Effector memory CD8-positive, alpha-beta T cell (primary cell): ENCODE measurements at regions not wholly inside any gene's neighbourhood (a gene's known extent, or its start where the extent isn't known, plus 50 kb on each side); places are given as distances from the start of the nearest gene placed in this dataset.
"Not testable (repeated sequence)": the region's sequence is repeated elsewhere in the genome, so short reads cannot be mapped to it uniquely, and the experiment has no call there.

Experiments
- ATAC-seq: fragments of 150-1000 bp; cut with Tn5 transposase; replicated peaks from 2 replicates; pipeline ENCODE4 v1.10.0; 2021; ENCODE audit warnings: mild to moderate bottlenecking, moderate library complexity
- DNase-seq, 3 experiments: peaks; one replicate each; pipeline ENCODE4 v3.0.0; 2021
- H3K27ac Mint-ChIP-seq, 2 donors: one replicate each; pipeline ENCODE4 v1.8.0; 2022; ENCODE audit warnings: mild to moderate bottlenecking in 2 of 2, mixed read lengths in 2 of 2, moderate library complexity in 2 of 2
- H3K27me3 Mint-ChIP-seq, 2 donors: one replicate each; pipeline ENCODE4 v1.8.0; 2022; ENCODE audit warnings: mixed read lengths in 2 of 2
- H3K36me3 Mint-ChIP-seq: one replicate; pipeline ENCODE4 v1.8.0; 2022; ENCODE audit warnings: mild to moderate bottlenecking, moderate library complexity, mixed read lengths; ENCODE audit not compliant: insufficient read depth
- H3K4me1 Mint-ChIP-seq, 2 donors: one replicate each; pipeline ENCODE4 v1.8.0; 2022; ENCODE audit warnings: low read depth in 2 of 2, mixed read lengths in 2 of 2
- H3K4me3 Mint-ChIP-seq, 2 donors: one replicate each; pipeline ENCODE4 v1.8.0; 2022; ENCODE audit warnings: mild to moderate bottlenecking in 2 of 2, mixed read lengths in 2 of 2, moderate library complexity in 2 of 2
- H3K9me3 Mint-ChIP-seq, 2 donors: one replicate each; pipeline ENCODE4 v1.8.0; 2022; ENCODE audit warnings: mixed read lengths in 2 of 2

GRCh38 chr6:14388371-14388770 is 270.8 kb downstream of the CD83 start:
- Mint-ChIP-seq H3K27me3 (no peaks in the 10 kb centered on the region), H3K4me3 (no peak overlapping the region), H3K36me3 (no peaks in the 10 kb centered on the region), H3K9me3 (no peaks in the 10 kb centered on the region), H3K27ac (no peak overlapping the region), H3K4me1 (no peaks in the 10 kb centered on the region)
- DNase-seq, result no peak
- ATAC-seq, result no peak

DNA sequence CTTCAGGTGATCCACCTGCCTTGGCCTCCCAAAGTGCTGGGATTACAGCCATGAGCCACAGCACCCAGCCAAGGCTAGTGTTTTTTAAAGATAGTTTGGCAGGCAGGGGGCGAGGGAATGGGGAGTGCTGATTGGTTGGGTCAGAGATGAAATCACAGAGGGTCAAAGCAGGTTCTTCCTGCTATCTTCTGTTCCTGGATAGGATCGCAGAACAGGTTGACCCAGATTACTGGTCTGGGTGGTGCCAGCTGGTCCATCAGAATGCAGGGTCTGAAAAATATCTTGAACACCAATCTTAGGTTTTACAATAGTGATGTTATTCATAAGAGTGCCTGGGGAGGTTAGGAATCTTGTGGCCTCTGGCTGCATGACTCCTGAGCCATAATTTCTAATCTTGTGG is 272.2 kb downstream of the CD83 start:
- not testable (repeated sequence) for H3K4me1 Mint-ChIP-seq, DNase-seq, H3K36me3 Mint-ChIP-seq, H3K4me3 Mint-ChIP-seq, H3K27ac Mint-ChIP-seq, H3K27me3 Mint-ChIP-seq, H3K9me3 Mint-ChIP-seq, ATAC-seq

GRCh38 chr6:14390805-14391204 is 273.2 kb downstream of the CD83 start:
- Mint-ChIP-seq H3K4me1 (no peaks in the 10 kb centered on the region), H3K27me3 (peaks cover 0 to 6% of the 10 kb centered on the region in 2 donors), H3K36me3 (no peaks in the 10 kb centered on the region), H3K9me3 (no peaks in the 10 kb centered on the region), H3K27ac (no peak overlapping the region), H3K4me3 (no peak overlapping the region)
- ATAC-seq (no peak), DNase-seq (no peak)

DNA sequence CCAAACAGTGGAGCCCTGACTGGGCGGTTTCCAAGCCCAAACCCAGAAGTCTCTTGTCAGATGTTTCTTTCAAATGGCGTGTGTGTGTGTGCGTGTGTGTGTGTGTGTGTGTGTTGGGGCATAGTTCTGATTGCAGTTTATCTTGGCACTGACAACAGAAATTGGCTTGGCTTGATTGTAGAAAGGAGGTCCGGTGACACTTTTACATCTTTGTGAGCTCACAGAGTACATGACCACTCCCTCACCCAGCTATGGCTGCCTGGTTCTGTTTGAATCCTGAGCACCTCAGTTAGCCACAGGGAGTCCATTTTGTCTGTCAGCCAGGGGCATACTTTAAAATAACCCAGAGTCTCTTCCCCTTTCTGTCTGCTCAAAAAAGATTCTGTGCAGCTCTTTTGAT is 276.3 kb downstream of the CD83 start:
- no peaks in the 10 kb centered on the region for H3K9me3 Mint-ChIP-seq
- H3K36me3 Mint-ChIP-seq, result no peaks in the 10 kb centered on the region
- H3K27ac Mint-ChIP-seq, result no peak overlapping the region
- ATAC-seq, result no peak
- no peak for DNase-seq
- no peaks in the 10 kb centered on the region for H3K4me1 Mint-ChIP-seq
- peaks cover 12 to 20% of the 10 kb centered on the region in 2 donors for H3K27me3 Mint-ChIP-seq
- H3K4me3 Mint-ChIP-seq, result no peak overlapping the region

DNA sequence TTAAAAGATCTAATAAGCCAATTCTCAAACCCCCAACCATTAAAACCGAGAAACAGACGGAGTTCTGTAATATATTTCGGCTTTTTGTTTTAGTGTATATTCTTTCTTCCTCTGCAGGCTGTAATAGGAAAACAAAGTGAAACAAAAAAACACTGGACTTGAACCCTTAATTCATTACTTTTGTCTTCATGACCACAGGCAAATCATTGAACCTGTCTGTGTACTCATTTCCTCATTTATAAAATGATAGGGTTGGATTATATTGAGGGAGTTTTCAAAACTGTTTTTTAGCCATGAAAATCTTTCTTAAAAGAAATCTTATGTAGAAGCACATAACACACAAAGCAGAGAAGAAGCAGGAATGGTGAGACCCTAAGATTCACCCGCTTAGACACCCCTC is 278.8 kb downstream of the CD83 start:
- Mint-ChIP-seq H3K36me3 (no peaks in the 10 kb centered on the region), H3K9me3 (no peaks in the 10 kb centered on the region), H3K4me3 (no peak overlapping the region), H3K27me3 (peaks cover 19 to 33% of the 10 kb centered on the region in 2 donors), H3K27ac (no peak overlapping the region), H3K4me1 (no peaks in the 10 kb centered on the region)
- ATAC-seq (no peak), DNase-seq (no peak)

DNA sequence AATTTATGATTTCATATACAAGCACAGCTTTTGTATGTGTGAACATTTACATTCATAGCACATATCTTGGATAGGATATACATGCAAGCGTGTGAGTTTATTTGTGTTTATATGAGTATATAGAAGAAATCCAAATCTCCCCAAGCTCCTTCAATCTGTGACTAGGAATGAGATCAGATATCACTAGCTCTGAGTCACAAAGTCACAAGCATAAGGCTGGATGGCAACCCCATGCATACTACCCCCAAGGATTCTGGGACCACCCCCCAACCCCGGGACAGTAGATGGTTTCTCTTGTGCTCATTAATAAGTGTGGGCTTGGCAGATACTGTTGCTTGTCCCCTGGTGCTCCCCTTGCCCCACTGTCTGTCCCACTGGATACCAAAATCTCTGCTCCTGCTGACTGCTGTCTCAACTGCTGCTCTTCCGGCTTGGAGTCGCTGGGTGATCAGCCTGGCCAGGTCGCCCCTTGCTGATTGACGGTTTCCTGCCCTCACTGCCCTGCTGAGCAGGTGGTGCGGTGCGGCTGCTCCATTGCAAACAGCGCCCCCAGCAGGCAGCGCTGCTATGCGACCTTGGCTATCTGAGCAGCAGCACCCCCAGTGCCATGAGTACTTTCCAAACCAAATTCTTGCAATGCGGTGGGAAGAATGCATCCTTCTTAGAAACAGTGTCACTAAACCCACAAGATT is 279.4 kb downstream of the CD83 start:
- H3K27ac Mint-ChIP-seq, result no peak overlapping the region
- no peak for DNase-seq
- H3K9me3 Mint-ChIP-seq, result no peaks in the 10 kb centered on the region
- no peaks in the 10 kb centered on the region for H3K36me3 Mint-ChIP-seq
- H3K4me1 Mint-ChIP-seq, result no peaks in the 10 kb centered on the region
- H3K4me3 Mint-ChIP-seq, result no peak overlapping the region
- ATAC-seq, result no peak
- H3K27me3 Mint-ChIP-seq, result peaks cover 19 to 33% of the 10 kb centered on the region in 2 donors

- Mint-ChIP-seq H3K36me3 (no peaks in the 10 kb centered on the region), H3K4me3 (peak overlapping the region in 1 of 2 donors; percentile 14), H3K9me3 (no peaks in the 10 kb centered on the region), H3K4me1 (no peaks in the 10 kb centered on the region), H3K27me3 (peaks cover 19 to 33% of the 10 kb centered on the region in 2 donors), H3K27ac (no peak overlapping the region)
- ATAC-seq (no peak), DNase-seq (no peak)
These were observed 279.9 kb downstream of the CD83 start for GRCh38 chr6:14397518-14397901.

DNA sequence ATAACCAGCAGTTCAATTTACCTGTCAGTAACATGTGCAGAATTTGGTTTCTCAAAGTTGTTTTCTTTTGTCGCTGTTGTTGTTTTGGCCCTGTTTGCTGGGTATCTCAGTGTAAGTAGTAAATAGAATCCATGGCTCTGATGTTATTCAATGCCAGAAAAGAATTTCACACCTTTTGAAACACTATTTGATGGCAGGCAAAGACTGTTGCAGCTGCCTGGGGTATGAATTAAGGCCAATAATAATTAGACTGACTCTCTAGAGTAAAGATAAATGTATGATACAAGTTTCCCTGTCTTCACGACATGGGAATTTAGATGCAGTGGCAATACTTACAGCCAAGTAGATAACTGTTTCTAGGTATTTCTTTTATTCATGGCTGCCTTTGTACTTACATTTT is 281.4 kb downstream of the CD83 start:
- no peak overlapping the region for H3K27ac Mint-ChIP-seq
- H3K4me1 Mint-ChIP-seq, result no peaks in the 10 kb centered on the region
- DNase-seq, result no peak
- ATAC-seq, result no peak
- H3K27me3 Mint-ChIP-seq, result peaks cover 21 to 33% of the 10 kb centered on the region in 2 donors
- no peaks in the 10 kb centered on the region for H3K9me3 Mint-ChIP-seq
- H3K4me3 Mint-ChIP-seq, result no peak overlapping the region
- H3K36me3 Mint-ChIP-seq, result no peaks in the 10 kb centered on the region

GRCh38 chr6:14399635-14400034 is 282.1 kb downstream of the CD83 start:
- ATAC-seq, result no peak
- H3K9me3 Mint-ChIP-seq, result no peaks in the 10 kb centered on the region
- no peaks in the 10 kb centered on the region for H3K36me3 Mint-ChIP-seq
- no peak for DNase-seq
- H3K27ac Mint-ChIP-seq, result no peak overlapping the region
- H3K27me3 Mint-ChIP-seq, result peaks cover 24 to 33% of the 10 kb centered on the region in 2 donors
- H3K4me1 Mint-ChIP-seq, result no peaks in the 10 kb centered on the region
- no peak overlapping the region for H3K4me3 Mint-ChIP-seq

DNA sequence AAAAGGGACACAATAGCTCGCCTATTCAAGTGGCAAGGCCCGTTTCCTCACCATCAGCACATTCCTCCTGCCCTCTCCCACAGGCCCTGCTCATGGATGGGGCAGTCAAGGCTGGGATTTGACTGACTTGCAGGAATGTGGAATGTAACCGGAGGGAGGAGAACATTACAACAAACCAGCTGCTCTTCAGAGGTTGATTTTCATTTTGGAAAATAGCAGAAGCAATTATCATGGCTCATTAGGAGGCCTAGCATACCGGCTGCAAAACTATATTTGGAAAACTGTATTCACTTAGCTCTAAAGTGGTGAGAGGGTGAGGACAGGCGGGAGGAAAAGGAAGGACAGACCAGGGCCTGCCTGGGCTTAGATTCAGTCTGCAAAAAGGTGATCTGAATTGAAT is 283.7 kb downstream of the CD83 start:
- H3K4me3 Mint-ChIP-seq, result no peak overlapping the region
- H3K9me3 Mint-ChIP-seq, result no peaks in the 10 kb centered on the region
- no peak overlapping the region for H3K27ac Mint-ChIP-seq

GRCh38 chr6:14406614-14407331 is 289.2 kb downstream of the CD83 start:
- H3K4me3 Mint-ChIP-seq, result no peak overlapping the region
- peaks cover 0 to 9% of the 10 kb centered on the region in 2 donors for H3K27me3 Mint-ChIP-seq
- no peaks in the 10 kb centered on the region for H3K9me3 Mint-ChIP-seq
- H3K27ac Mint-ChIP-seq, result no peak overlapping the region
- H3K36me3 Mint-ChIP-seq, result no peaks in the 10 kb centered on the region
- no peak for DNase-seq
- no peak for ATAC-seq
- H3K4me1 Mint-ChIP-seq, result no peaks in the 10 kb centered on the region

More for the DNA sequence above, 283.7 kb downstream of the CD83 start:
- Mint-ChIP-seq H3K4me1 (no peaks in the 10 kb centered on the region), H3K36me3 (no peaks in the 10 kb centered on the region), H3K27me3 (peaks cover 24 to 27% of the 10 kb centered on the region in 2 donors)
- no peak for DNase-seq
- ATAC-seq, result no peak

DNA sequence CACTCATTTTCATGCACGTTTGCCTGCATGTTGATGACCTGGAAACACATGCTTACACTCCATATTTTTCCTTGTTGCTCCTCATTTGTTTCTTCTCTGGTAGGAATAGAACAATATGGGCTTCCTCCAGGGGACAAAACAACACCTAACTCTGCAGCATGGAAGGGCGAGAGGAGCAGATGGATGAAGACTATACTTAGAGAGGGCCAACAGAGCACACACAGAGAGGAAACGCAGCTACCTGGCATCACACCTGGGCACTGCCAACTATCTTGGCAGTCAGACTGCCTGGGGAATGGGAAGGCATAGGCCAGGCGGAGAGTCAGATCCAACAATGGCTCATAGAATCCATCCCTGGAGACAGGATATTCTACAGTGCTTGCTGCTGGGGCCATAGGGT is 290.9 kb downstream of the CD83 start:
- no peak for ATAC-seq
- DNase-seq, result no peak
- H3K27me3 Mint-ChIP-seq, result peaks cover 0 to 9% of the 10 kb centered on the region in 2 donors
- no peaks in the 10 kb centered on the region for H3K4me1 Mint-ChIP-seq
- H3K36me3 Mint-ChIP-seq, result no peaks in the 10 kb centered on the region
- no peaks in the 10 kb centered on the region for H3K9me3 Mint-ChIP-seq
- H3K4me3 Mint-ChIP-seq, result no peak overlapping the region
- H3K27ac Mint-ChIP-seq, result no peak overlapping the region

DNA sequence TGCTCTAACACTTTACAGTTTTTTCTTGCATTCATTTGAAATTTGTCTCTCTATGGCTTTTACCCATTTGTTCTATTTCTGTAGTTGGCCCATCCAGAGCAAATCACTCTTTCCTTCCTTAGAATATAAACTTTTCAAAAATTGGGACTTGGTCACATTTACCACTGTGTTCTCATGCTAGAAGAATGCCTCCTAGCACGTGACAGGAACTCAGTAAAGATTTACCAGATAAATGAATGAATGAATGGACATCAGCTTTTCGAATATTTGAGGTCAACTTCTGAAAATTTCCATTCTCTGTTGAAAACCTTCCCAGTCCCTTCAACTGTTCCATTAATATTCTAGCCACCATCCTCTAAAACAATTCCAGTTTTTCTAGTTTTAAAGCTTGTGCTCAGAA is 294.5 kb downstream of the CD83 start:
- H3K27me3 Mint-ChIP-seq, result peaks cover 0 to 2% of the 10 kb centered on the region in 2 donors
- no peak for DNase-seq
- no peaks in the 10 kb centered on the region for H3K4me1 Mint-ChIP-seq
- ATAC-seq, result no peak
- no peak overlapping the region for H3K4me3 Mint-ChIP-seq
- H3K27ac Mint-ChIP-seq, result no peak overlapping the region
- no peaks in the 10 kb centered on the region for H3K36me3 Mint-ChIP-seq
- no peaks in the 10 kb centered on the region for H3K9me3 Mint-ChIP-seq

- ATAC-seq, result no peak
- Mint-ChIP-seq H3K27ac (peak overlapping the region in 1 of 2 donors; percentile 18), H3K4me1 (no peaks in the 10 kb centered on the region), H3K4me3 (no peak overlapping the region), H3K9me3 (no peaks in the 10 kb centered on the region), H3K27me3 (no peaks in the 10 kb centered on the region), H3K36me3 (no peaks in the 10 kb centered on the region)
- DNase-seq, result no peak
These were observed 297.9 kb downstream of the CD83 start for GRCh38 chr6:14415452-14415851.
